ENCODE measurements at regions not wholly inside any gene's neighbourhood (a gene's known extent, or its start where the extent isn't known, plus 50 kb on each side); places are given as distances from the start of the nearest gene placed in this dataset.

DNA sequence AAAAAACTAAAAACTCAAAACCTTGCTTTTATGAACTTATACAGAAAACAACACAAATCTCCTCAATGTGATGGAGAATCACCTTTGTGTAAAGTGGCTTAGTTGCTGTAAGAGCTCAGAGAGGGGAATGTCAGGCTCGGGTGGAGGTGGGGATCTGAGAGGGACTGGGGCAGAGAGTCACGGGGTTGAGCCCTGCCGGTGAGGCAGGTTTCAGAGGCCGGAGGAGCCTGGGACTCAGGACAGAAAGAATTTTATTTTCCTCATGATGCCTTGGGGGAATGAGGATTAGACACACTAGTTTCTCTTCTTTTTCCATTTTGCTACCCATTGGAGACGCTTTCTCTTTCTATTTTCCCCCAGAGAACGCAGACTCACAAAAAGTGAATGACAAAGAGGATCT, 252.3 kb upstream of the FOXQ1 start:
- DNase-seq (ENCODE audit: low read depth): no peak

GRCh38 chr6:1057490-1058135, 254.3 kb upstream of the FOXQ1 start:
- no peak for DNase-seq (ENCODE audit: low read depth)

DNA sequence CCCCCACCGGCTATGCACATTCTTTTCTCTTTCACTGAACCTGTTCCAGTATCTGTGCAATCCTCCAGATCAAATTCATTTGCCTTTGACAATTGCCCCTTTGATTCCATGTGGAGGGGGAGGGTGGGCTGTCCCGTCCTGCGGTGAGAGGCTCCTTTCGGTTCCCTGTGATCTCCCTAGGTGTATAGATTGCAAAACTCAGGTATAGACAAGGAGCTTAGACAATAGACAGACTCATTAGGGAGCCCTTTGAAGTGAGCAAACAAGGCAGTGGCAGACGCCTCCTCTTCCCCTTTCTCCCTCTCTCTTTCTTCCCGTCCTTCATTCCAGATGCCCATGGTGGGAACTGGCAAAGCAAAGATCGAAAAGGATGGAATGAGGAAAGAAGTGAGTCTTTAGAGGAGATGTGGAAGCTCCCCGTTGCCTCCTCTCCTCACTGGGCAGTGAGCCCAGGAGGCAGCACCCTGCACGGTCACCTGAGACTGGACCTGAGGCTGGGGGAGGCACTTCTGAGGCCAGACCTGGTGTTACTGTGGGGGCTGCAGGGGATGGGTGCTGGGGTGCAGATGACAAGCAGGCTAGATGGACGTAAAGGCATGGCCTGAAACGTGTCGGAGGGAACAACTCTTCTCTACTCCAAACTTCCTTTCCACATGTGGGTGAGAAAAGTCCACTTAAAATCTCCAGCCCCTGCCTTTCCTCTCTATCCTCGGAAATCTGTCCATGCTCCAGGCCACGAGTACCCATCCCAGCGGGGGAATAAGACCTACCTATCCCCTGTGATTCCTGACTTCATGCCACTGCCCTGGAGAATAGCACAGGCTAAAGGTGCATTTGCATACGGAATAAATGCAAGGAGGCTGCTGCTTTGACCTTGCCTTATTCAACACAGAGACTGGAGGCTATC, 256.6 kb upstream of the FOXQ1 start:
- DNase-seq (ENCODE audit: low read depth): no peak

- no peak for DNase-seq (ENCODE audit: low read depth)
Measured at GRCh38 chr6:1054653-1055014, 257.3 kb upstream of the FOXQ1 start.

DNA sequence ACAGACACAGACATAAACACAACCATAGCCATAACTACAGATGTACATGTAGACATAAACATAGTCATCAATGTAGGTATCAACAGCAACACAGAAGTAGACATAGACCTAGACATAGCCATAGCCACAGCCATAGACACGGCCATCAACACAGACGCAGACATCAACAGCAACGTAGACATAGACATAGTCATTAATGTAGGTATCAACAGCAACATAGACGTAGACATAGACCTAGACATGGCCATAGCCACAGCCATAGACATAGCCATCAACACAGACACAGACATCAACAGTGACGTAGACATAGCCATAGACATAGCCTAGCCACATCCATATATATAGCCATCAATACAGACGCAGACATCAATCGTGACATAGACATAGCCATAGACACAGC, 258.3 kb upstream of the FOXQ1 start:
- no peak for DNase-seq (ENCODE audit: low read depth)

DNA sequence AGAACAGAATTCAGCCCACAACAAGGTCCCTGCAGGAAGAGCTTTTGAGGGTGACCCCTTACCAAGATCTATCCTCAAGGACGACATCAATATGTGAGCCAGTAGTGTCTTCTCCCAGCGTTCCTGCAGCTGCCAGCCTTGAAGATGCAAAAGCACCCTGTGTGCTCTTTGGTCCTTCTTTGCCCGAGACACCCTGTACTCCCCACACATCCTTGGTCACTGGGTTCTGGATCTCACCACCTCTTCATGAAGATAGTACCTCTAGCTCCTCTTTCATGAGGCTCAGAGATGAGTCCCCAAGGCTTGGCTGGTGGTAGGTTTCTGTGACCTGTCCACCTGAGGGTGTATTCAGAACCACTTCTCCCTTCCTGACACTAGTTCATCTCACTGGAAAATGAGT, 259.6 kb upstream of the FOXQ1 start:
- no peak for DNase-seq (ENCODE audit: low read depth)

GRCh38 chr6:1049900-1050299, 262.0 kb upstream of the FOXQ1 start:
- DNase-seq (ENCODE audit: low read depth): no peak

- no peak for DNase-seq (ENCODE audit: low read depth)
Measured at GRCh38 chr6:1049170-1049569, 262.7 kb upstream of the FOXQ1 start.

DNA sequence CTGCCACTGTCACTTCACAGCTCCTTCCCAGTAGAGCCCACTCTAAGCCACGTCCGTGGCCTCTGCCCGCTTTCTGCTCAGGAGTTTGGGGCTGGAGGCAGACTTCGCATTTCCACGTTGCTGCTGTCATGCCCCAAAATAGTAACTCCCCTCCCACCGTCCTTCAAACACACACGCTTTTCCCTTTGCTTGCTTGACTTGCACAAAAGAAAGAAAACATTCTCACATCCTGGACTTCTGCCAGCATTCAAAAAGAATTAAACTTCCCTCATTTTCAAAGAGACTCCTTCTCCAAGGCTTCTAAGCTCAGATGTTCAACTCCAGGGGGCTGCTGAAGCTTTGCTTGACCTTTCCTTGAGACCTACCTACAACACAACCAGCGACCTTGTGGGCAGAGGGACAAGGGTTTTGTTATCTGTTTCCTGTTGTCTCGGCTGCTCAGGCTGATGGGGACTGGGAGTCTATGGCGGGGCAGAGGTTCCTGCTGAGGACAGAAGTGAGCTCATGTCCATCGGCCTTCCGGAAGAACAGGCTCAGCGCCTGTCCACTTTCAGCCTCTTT, 263.8 kb upstream of the FOXQ1 start:
- no peak for DNase-seq (ENCODE audit: low read depth)

- no peak for DNase-seq (ENCODE audit: low read depth)
Measured at GRCh38 chr6:1045239-1045638, 266.7 kb upstream of the FOXQ1 start.

DNA sequence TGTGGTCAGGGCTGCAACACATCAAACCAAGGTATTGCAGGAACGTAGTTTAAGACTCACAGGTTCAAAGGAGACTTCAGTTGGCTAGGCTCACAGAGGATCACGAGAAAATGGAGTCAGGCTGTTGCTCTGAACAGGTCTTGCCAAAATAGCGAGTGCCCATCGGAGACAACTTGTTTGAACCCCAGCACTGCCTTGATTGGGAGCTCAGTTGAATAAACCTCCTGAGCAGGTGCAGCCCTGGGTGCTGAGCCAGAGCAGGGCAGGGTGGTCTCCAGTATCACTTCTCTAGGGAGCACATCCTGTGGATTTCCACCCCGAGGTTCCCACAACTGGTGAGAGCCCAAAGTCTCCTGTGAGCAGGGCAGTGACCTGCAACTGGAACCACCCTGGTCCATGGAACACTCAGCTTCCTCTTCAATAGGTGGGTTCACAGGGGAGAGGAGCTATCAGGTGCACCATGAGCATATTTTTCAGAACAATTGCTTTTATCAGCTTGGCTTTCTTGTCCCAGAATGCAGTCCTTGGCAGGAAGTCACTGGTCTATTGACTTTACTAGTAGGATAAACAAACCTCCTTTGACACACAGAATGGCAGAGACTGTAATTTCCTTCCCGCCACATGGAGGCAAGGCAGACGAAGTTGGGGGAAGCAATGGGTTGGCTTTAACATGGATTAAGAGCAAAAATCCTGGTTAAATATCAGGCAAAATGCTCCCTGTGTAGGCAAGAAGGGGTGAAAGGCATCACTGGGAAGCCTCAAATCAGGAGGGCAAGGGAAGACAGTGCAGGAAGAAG, 267.7 kb upstream of the FOXQ1 start:
- DNase-seq (ENCODE audit: low read depth): no peak

DNA sequence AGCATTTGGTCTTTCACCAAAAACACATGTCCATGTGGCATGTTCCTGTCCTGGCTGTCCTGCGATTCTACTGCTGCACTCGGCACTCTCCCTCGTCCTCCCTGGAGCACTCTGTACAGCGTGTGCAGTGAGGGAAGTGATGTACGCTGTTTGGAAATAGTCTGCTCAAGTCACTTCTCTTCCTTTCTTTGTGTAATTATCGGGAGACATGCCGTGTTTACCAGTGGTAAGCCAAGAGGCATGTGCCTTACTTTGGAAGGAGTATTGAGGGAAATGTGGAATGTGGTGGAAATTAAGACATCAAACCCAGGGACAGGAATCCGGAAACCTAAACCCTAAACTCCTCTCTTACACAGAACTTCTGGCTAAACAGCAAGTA, 268.5 kb upstream of the FOXQ1 start:
- no peak for DNase-seq (ENCODE audit: low read depth)

DNA sequence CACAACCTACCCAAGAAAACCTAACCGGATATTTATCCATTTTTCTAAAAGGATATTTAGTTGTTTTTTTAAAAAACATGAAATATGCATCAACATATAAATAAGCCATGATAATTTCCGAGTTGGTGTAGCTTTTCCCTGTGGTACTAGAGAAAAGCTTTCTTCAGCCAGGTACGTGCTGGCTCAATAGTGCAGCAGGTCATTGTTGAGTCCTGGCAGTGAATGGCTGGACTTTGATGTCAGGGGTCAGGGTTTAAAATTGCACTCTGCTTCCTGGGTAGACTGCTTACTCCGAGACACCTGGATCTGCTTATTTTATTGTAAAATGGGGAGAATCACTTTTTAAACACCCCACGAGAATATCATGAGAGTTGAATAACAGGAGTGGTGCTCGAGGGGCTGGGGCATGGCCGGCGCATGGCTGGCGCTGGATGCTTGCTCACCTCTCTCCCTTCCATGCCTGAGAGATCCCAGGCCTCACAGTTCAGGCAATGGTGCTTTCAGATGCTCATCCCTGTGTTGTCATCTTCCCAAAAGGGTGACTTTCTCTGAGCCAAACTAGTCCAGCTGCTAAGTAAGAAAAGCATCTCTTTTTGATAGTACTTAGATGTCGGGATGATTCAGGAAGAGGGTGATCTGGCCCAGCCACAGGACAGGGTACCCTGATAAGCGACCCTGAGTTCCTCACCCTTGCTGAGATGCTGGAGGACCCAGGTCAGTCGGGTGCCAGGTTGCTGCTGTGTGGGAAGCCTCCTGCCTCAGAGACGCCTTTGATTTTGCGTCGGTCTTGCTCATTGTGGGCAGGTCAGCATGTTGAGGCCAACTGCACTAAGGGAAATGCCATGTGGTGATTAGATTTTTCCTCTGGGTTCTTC, 269.1 kb upstream of the FOXQ1 start:
- DNase-seq (ENCODE audit: low read depth): no peak

DNA sequence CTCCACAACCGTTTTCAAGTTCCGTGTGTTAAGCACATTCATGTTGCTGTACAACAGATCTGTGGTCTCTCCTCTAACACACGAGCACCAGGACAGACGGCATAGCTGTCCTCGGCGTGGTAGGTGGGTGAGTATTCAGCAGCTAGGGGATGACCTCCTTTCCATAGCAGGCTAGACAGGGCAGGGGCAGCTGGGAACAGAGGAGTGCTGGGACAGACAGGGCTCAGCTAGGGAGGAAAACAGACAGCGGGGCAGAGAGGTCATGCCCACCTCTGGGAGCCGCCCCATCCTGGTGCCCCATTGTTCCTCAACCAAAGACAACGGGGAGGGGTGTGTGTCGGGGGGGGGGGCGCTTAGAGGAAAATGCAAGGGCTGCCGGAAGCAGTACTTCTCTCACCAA, 271.5 kb upstream of the FOXQ1 start:
- no peak for DNase-seq (ENCODE audit: low read depth)

- no peak for DNase-seq (ENCODE audit: low read depth)
Measured at GRCh38 chr6:1039746-1040145, 272.2 kb upstream of the FOXQ1 start.

DNA sequence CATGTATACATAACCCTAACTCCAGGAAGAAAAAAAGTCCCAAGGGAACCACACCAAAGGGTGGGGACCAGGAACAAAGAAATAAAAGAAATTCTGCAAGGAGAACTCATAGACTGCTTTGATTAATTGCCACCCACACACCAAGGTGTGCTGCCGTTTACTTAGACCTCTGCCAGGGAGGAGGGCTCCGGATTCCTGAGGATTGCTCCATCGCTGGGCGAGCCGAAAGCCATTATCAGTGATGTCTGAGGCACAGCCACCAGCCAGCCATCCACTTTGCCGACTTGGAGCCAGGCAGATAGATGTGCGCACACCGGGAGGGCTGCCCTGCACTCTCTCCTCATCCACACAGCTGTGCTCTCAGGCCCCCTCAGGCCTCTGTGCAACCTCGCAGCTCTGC, 272.7 kb upstream of the FOXQ1 start:
- DNase-seq (ENCODE audit: low read depth): no peak

DNA sequence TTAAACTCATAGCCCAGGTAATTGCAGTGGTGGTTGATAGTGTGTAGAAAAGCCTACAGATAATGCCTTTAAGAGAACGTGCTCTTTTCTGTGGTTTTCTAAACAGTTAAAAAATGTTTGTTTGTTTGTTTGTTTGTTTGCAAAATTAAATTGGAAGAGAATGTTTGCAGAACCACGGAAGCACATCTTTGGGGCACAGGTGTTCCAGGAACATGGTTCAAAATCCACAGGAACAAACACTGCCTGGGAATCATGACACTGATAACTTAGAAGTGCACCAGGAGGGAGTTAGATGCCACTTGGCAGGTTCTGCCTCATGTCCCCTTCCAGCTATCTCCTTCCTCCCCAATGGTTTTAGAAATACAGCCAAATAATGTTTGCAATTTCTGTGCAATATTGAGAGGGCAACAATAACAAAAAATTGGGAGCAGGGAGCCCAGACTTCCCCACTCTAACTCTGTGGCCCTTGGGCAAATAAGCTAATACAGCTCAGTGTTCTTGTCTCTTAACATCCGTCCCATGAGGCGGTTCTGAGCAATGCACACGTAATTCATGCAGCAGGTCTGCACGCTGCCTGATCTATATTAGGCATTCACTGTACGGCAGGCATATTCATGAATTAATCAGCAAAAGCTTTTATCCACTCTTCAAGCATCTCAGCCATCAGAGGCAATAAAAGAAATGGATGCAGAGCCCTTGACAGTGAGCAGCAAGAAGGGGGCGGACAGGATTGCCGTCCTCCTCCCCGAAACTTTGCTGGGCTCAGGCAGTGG, 274.3 kb upstream of the FOXQ1 start:
- DNase-seq (ENCODE audit: low read depth): no peak

DNA sequence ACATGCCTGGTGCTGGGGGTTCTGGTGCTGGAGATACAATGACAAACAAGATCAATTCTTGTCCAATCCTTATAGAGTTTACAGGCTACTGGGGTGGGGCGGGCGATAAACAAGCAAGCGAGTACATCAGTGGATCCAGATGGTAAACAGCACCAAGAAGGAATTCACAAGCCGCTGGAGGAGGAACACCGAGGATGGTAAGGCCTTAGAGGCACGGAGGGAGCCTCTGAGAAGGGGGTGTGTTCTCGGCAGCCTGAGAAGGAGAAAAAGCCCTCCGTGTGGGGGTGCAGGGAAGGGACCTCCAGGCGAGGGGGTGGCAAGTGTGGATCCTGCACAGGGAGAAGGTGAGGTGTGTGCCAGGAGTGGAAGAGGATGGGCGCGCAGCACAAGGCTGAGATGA, 276.5 kb upstream of the FOXQ1 start:
- DNase-seq (ENCODE audit: low read depth): no peak

DNA sequence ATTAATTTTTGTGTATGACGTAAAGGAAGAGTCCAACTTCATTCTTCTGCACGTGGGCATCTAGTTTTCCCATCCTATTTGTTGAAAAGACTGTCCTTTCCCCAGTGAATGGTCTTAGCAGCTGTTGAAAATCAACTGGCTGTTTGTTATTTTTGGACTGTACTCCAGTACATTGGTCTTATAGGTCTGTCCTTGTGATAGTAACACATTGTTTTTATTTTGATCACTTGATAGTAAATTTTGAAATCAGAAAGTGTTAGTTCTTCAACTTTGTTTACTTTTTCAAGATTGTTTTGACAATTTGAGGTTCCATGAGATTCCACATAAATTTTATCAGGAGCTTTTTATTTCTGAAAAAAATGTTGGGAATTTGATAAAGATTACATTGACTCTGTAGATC, 280.2 kb upstream of the FOXQ1 start:
- DNase-seq (ENCODE audit: low read depth): peak; percentile 18

DNA sequence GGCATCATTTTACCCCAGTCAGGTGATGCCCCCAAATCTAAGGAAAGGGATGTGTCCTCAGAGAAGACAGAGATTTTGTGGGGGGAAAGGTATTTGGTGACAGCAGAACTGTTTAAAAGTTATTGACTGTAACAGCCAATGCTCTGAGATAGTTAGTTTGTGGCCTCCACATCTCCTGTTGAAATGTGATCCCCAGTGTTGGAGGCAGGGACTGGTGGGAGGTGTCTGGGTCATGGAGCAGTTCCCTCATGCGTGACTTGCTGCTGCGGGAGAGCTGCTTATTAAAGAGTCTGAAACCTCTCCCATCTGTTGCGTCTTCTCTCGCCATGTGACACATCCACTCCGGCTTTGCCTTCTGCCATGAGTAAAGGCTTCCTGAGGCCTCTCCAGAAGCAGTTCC, 282.8 kb upstream of the FOXQ1 start:
- DNase-seq (ENCODE audit: low read depth): no peak

DNA sequence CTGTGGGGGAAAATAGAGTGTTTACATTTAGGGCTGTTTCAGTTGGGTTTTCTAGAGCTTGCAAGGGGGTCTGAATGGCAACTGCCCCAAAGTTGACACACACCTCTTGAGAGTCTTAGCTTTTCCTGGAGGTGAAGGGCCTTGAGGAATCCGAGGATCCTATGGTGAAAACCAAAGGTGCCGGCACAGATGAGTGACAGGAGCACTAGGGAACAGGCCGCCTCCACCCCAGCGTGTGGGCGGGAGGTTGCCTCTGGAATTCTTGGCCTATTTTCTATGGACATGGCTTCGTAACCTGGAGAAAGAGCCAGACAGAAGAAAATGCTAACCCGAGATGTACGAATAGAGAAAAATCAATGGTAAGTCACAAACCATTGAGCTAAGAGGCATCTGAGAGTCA, 283.2 kb upstream of the FOXQ1 start:
- DNase-seq (ENCODE audit: low read depth): no peak
